A673 (cell line): ENCODE measurements at regions not wholly inside any gene's neighbourhood (a gene's known extent, or its start where the extent isn't known, plus 50 kb on each side); places are given as distances from the start of the nearest gene placed in this dataset.

Experiments used
- CTCF ChIP-seq: fragments of 300-800, 200-600 bp; sonication (generic); conservative IDR thresholded peaks from 2 replicates; pipeline ENCODE4 v1.5.1; 2017; ENCODE audit warnings: low read depth, mild to moderate bottlenecking, antibody characterized with exemption, low read length, moderate library complexity, mixed read lengths
- EZH2 ChIP-seq: fragments of 200-600 bp; sonication (generic); IDR thresholded peaks from 2 replicates; pipeline ENCODE4 v1.6.1; 2017; ENCODE audit warnings: borderline replicate concordance, low read depth, mild to moderate bottlenecking, mixed read lengths, antibody characterized with exemption, low read length; ENCODE audit not compliant: poor library complexity, severe bottlenecking

GRCh38 chr3:105259496-105259895 is 107.2 kb upstream of the ALCAM start:
- TF ChIP-seq CTCF (no peak), EZH2 (no peak)
